M059J (cell line): ENCODE measurements at regions not wholly inside any gene's neighbourhood (a gene's known extent, or its start where the extent isn't known, plus 50 kb on each side); places are given as distances from the start of the nearest gene placed in this dataset.

Experiments used
- DNase-seq: peaks from one replicate; pipeline ENCODE4 v3.0.0-alpha.2; 2012; ENCODE audit warnings: low read depth

GRCh38 chr1:4518621-4519020 lies 135.8 kb upstream of the AJAP1 start:
- no peak for DNase-seq

- DNase-seq = no peak
Measured at GRCh38 chr1:4519954-4520353, 134.5 kb upstream of the AJAP1 start.

- DNase-seq = no peak
Measured at GRCh38 chr1:4523551-4523950, 130.9 kb upstream of the AJAP1 start.

GRCh38 chr1:4526747-4527146 lies 127.7 kb upstream of the AJAP1 start:
- no peak for DNase-seq

- DNase-seq = no peak
Measured at GRCh38 chr1:4527819-4528218, 126.6 kb upstream of the AJAP1 start.

GRCh38 chr1:4528590-4528989 lies 125.8 kb upstream of the AJAP1 start:
- no peak for DNase-seq

GRCh38 chr1:4529446-4530165 lies 124.8 kb upstream of the AJAP1 start:
- no peak for DNase-seq

- DNase-seq = no peak
Measured at GRCh38 chr1:4530166-4530785, 124.1 kb upstream of the AJAP1 start.

GRCh38 chr1:4531842-4532241 lies 122.6 kb upstream of the AJAP1 start:
- no peak for DNase-seq

- DNase-seq = no peak
Measured at GRCh38 chr1:4532656-4533055, 121.8 kb upstream of the AJAP1 start.

GRCh38 chr1:4546911-4547310 lies 107.5 kb upstream of the AJAP1 start:
- DNase-seq = no peak

- DNase-seq = peak; percentile 4
Measured at GRCh38 chr1:4549930-4550329, 104.5 kb upstream of the AJAP1 start.

GRCh38 chr1:4550941-4551340 lies 103.5 kb upstream of the AJAP1 start:
- no peak for DNase-seq

GRCh38 chr1:4551706-4552105 lies 102.7 kb upstream of the AJAP1 start:
- no peak for DNase-seq

- no peak for DNase-seq
Measured at GRCh38 chr1:4553761-4554160, 100.6 kb upstream of the AJAP1 start.

- no peak for DNase-seq
Measured at GRCh38 chr1:4554271-4554865, 100.0 kb upstream of the AJAP1 start.

GRCh38 chr1:4557949-4558348 lies 96.5 kb upstream of the AJAP1 start:
- DNase-seq = no peak

- no peak for DNase-seq
Measured at GRCh38 chr1:4561205-4561604, 93.2 kb upstream of the AJAP1 start.

GRCh38 chr1:4562321-4562720 lies 92.1 kb upstream of the AJAP1 start:
- DNase-seq = no peak

- no peak for DNase-seq
Measured at GRCh38 chr1:4563586-4563985, 90.8 kb upstream of the AJAP1 start.

- no peak for DNase-seq
Measured at GRCh38 chr1:4564051-4564450, 90.4 kb upstream of the AJAP1 start.

- DNase-seq = no peak
Measured at GRCh38 chr1:4565166-4565565, 89.2 kb upstream of the AJAP1 start.

- no peak for DNase-seq
Measured at GRCh38 chr1:4565801-4566449, 88.5 kb upstream of the AJAP1 start.
